HG02870 (cell line): ENCODE measurements at regions not wholly inside any gene's neighbourhood (a gene's known extent, or its start where the extent isn't known, plus 50 kb on each side); places are given as distances from the start of the nearest gene placed in this dataset.
"Not testable (repeated sequence)": the region's sequence is repeated elsewhere in the genome, so short reads cannot be mapped to it uniquely, and the experiment has no call there.

ENCODE experiments used
- ATAC-seq: cut with Tn5 transposase; IDR thresholded peaks from one replicate; pipeline ENCODE4 v1.9.1; 2021; ENCODE audit warnings: mild to moderate bottlenecking, moderate library complexity; ENCODE audit not compliant: unreplicated experiment

- no peak for ATAC-seq
These were observed 114.3 kb upstream of the EPB41L4A start for GRCh38 chr5:112533362-112533761.

GRCh38 chr5:112534067-112534583 lies 115.0 kb upstream of the EPB41L4A start:
- no peak for ATAC-seq

GRCh38 chr5:112534611-112535255 lies 115.7 kb upstream of the EPB41L4A start:
- no peak for ATAC-seq

- no peak for ATAC-seq
These were observed 116.3 kb upstream of the EPB41L4A start for GRCh38 chr5:112535356-112535755.

- ATAC-seq: not testable (repeated sequence)
These were observed 125.5 kb upstream of the EPB41L4A start for GRCh38 chr5:112544558-112544957.

- no peak for ATAC-seq
These were observed 128.0 kb upstream of the EPB41L4A start for GRCh38 chr5:112546946-112547592.

GRCh38 chr5:112548246-112548881 lies 129.3 kb upstream of the EPB41L4A start:
- ATAC-seq: no peak

- ATAC-seq: no peak
These were observed 130.1 kb upstream of the EPB41L4A start for GRCh38 chr5:112549127-112549526.

GRCh38 chr5:112549605-112550166 lies 130.6 kb upstream of the EPB41L4A start:
- ATAC-seq: no peak

GRCh38 chr5:112551419-112552032 lies 132.4 kb upstream of the EPB41L4A start:
- ATAC-seq: no peak

- no peak for ATAC-seq
These were observed 133.1 kb upstream of the EPB41L4A start for GRCh38 chr5:112552216-112552615.

GRCh38 chr5:112552791-112553190 lies 133.7 kb upstream of the EPB41L4A start:
- no peak for ATAC-seq

- no peak for ATAC-seq
These were observed 135.3 kb upstream of the EPB41L4A start for GRCh38 chr5:112554101-112554977.

GRCh38 chr5:112555197-112555596 lies 136.1 kb upstream of the EPB41L4A start:
- ATAC-seq: no peak

GRCh38 chr5:112555691-112556090 lies 136.6 kb upstream of the EPB41L4A start:
- no peak for ATAC-seq

GRCh38 chr5:112559501-112559900 lies 140.4 kb upstream of the EPB41L4A start:
- not testable (repeated sequence) for ATAC-seq

- no peak for ATAC-seq
These were observed 141.3 kb upstream of the EPB41L4A start for GRCh38 chr5:112560371-112560770.

- ATAC-seq: no peak
These were observed 144.2 kb upstream of the EPB41L4A start for GRCh38 chr5:112563169-112563826.

GRCh38 chr5:112566251-112566650 lies 147.2 kb upstream of the EPB41L4A start:
- ATAC-seq: no peak

GRCh38 chr5:112569596-112569995 lies 150.5 kb upstream of the EPB41L4A start:
- ATAC-seq: no peak
